WTC11 (cell line): ENCODE measurements at regions not wholly inside any gene's neighbourhood (a gene's known extent, or its start where the extent isn't known, plus 50 kb on each side); places are given as distances from the start of the nearest gene placed in this dataset.

Experiments used
- ATAC-seq: fragments of 200-7000 bp; cut with Tn5 transposase; 2 replicates; pipeline ENCODE4 v1.10.0; 2021; ENCODE audit warnings: mild to moderate bottlenecking, moderate library complexity
- CTCF ChIA-PET: fragments of 300-600 bp; sonication (Branson Sonifier 250); formaldehyde crosslinking; loops from one replicate; lab custom pipeline; 2021; ENCODE audit warnings: antibody characterized with exemption; lab: Charles Lee
- POLR2A ChIA-PET: fragments of 350-600 bp; sonication (Branson Sonifier 250); formaldehyde crosslinking; loops from one replicate; lab custom pipeline; 2021; ENCODE audit warnings: antibody characterized with exemption; lab: Charles Lee
- DNase-seq: peaks from one replicate; pipeline ENCODE4 v3.0.0; 2021; ENCODE audit warnings: low spot score
- H3K27ac Mint-ChIP-seq: 2 replicates; pipeline ENCODE4 v1.8.0; 2021; ENCODE audit warnings: mixed read lengths
- H3K27me3 Mint-ChIP-seq: 2 replicates; pipeline ENCODE4 v1.8.0; 2021; ENCODE audit warnings: low read depth, mild to moderate bottlenecking, moderate library complexity, mixed read lengths
- H3K36me3 Mint-ChIP-seq: 2 replicates; pipeline ENCODE4 v1.8.0; 2021; ENCODE audit warnings: mixed read lengths
- H3K4me1 Mint-ChIP-seq: 2 replicates; pipeline ENCODE4 v1.8.0; 2022; ENCODE audit warnings: mixed read lengths
- H3K4me3 Mint-ChIP-seq: 2 replicates; pipeline ENCODE4 v1.8.0; 2021; ENCODE audit warnings: mild to moderate bottlenecking, moderate library complexity, mixed read lengths
- H3K9me3 Mint-ChIP-seq: 2 replicates; pipeline ENCODE4 v1.8.0; 2021; ENCODE audit warnings: mixed read lengths
- ATF1 ChIP-seq: sonication (generic); formaldehyde crosslinking; IDR thresholded peaks from 2 replicates; pipeline ENCODE4 v1.8.1; 2023; ENCODE audit warnings: mild to moderate bottlenecking, moderate library complexity, missing genetic modification reagents
- CBFB ChIP-seq: sonication (generic); formaldehyde crosslinking; IDR thresholded peaks from 2 replicates; pipeline ENCODE4 v1.8.1; 2022; ENCODE audit warnings: mild to moderate bottlenecking, low read depth, missing genetic modification reagents
- ELF4 ChIP-seq: sonication (generic); formaldehyde crosslinking; IDR thresholded peaks from 2 replicates; pipeline ENCODE4 v1.8.1; 2022; ENCODE audit warnings: low read depth, mild to moderate bottlenecking, moderate library complexity, missing genetic modification reagents
- ESRRA ChIP-seq: sonication (generic); formaldehyde crosslinking; IDR thresholded peaks from 2 replicates; pipeline ENCODE4 v1.8.1; 2022; ENCODE audit warnings: mild to moderate bottlenecking, missing genetic modification reagents, borderline replicate concordance
- ETV6 ChIP-seq: sonication (generic); formaldehyde crosslinking; IDR thresholded peaks from 2 replicates; pipeline ENCODE4 v1.8.1; 2022; ENCODE audit warnings: mild to moderate bottlenecking, missing genetic modification reagents
- JAZF1 ChIP-seq: fragments of 250-450 bp; sonication (Bioruptor Pico); IDR thresholded peaks from 2 replicates; pipeline ENCODE4 v1.9.0; 2021; ENCODE audit warnings: moderate library complexity, mild to moderate bottlenecking, inconsistent platforms
- NR1H2 ChIP-seq: sonication (generic); formaldehyde crosslinking; IDR thresholded peaks from 2 replicates; pipeline ENCODE4 v1.9.0; 2021; ENCODE audit warnings: mild to moderate bottlenecking, moderate library complexity, missing genetic modification reagents
- OVOL2 ChIP-seq: fragments of 250-450 bp; sonication (Bioruptor Pico); IDR thresholded peaks from 2 replicates; pipeline ENCODE4 v1.9.0; 2021; ENCODE audit warnings: mild to moderate bottlenecking, borderline replicate concordance
- RELA ChIP-seq: sonication (generic); formaldehyde crosslinking; IDR thresholded peaks from 2 replicates; pipeline ENCODE4 v1.8.1; 2022; ENCODE audit warnings: missing genetic modification reagents, mild to moderate bottlenecking, borderline replicate concordance
- ZNF317 ChIP-seq: sonication (generic); formaldehyde crosslinking; IDR thresholded peaks from 2 replicates; pipeline ENCODE4 v1.8.1; 2023; ENCODE audit warnings: low read depth, mild to moderate bottlenecking, moderate library complexity, missing genetic modification reagents, borderline replicate concordance
- ZNF671 ChIP-seq: fragments of 250-450 bp; sonication (Bioruptor Pico); IDR thresholded peaks from 2 replicates; pipeline ENCODE4 v1.8.0; 2021; ENCODE audit warnings: mild to moderate bottlenecking
- TF ChIP-seq, protein P1 (sequence below): sonication (generic); formaldehyde crosslinking; IDR thresholded peaks from 2 replicates; pipeline ENCODE4 v1.8.0; 2023; ENCODE audit warnings: mild to moderate bottlenecking, missing genetic modification reagents
- TF ChIP-seq, protein P2 (sequence below): fragments of 250-450 bp; sonication (Bioruptor Pico); IDR thresholded peaks from 2 replicates; pipeline ENCODE4 v1.9.0; 2021; ENCODE audit warnings: mild to moderate bottlenecking
- TF ChIP-seq, protein P3 (sequence below): sonication (generic); formaldehyde crosslinking; IDR thresholded peaks from 2 replicates; pipeline ENCODE4 v1.8.1; 2022; ENCODE audit warnings: low read depth, missing genetic modification reagents, borderline replicate concordance
- TF ChIP-seq, protein P4 (sequence below): fragments of 250-450 bp; sonication (Bioruptor Pico); IDR thresholded peaks from 2 replicates; pipeline ENCODE4 v1.9.0; 2021; ENCODE audit warnings: mild to moderate bottlenecking, borderline replicate concordance
- TF ChIP-seq, protein P5 (sequence below): fragments of 250-450 bp; sonication (Bioruptor Pico); IDR thresholded peaks from 2 replicates; pipeline ENCODE4 v2.1.2; 2022; ENCODE audit warnings: mild to moderate bottlenecking, moderate library complexity
- TF ChIP-seq, protein P6 (sequence below): sonication (generic); formaldehyde crosslinking; IDR thresholded peaks from 2 replicates; pipeline ENCODE4 v1.8.0; 2022; ENCODE audit warnings: mild to moderate bottlenecking, missing genetic modification reagents
- TF ChIP-seq, protein P7 (sequence below): sonication (generic); formaldehyde crosslinking; IDR thresholded peaks from 2 replicates; pipeline ENCODE4 v1.8.1; 2022; ENCODE audit warnings: mild to moderate bottlenecking, moderate library complexity, missing genetic modification reagents

DNA sequence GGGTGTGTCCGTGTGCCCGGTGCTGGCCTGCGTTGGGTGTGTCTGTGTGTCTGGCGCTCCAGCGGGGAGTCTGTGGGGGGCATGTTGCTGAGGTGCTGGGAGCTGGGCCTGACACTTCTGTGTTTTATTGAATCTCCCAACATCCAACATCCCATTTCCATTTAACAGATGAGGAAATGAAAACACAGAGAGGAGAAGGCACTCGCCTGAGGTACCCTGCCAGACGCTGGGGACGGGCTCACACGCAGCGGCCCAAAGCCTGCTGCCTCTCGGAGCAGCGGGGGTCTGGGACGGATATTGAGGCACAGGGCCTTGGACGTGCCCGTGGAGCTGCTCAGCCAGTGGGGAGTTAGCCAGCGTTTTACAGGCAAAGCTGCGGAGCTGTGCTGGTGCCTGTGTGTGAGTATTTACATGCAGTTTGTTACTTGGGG lies 133.9 kb downstream of the DNAJB6 start:
- Mint-ChIP-seq H3K36me3 (peaks cover 29% of the 10 kb centered on the region), H3K27me3 (peaks cover 31% of the 10 kb centered on the region), H3K4me3 (no peak overlapping the region), H3K27ac (no peak overlapping the region), H3K4me1 (no peaks in the 10 kb centered on the region), H3K9me3 (peaks cover 33% of the 10 kb centered on the region)
- ATAC-seq (no peak), DNase-seq (no peak)
- ChIA-PET CTCF (no interaction called here), POLR2A (no interaction called here)
- TF ChIP-seq, protein P1, sequence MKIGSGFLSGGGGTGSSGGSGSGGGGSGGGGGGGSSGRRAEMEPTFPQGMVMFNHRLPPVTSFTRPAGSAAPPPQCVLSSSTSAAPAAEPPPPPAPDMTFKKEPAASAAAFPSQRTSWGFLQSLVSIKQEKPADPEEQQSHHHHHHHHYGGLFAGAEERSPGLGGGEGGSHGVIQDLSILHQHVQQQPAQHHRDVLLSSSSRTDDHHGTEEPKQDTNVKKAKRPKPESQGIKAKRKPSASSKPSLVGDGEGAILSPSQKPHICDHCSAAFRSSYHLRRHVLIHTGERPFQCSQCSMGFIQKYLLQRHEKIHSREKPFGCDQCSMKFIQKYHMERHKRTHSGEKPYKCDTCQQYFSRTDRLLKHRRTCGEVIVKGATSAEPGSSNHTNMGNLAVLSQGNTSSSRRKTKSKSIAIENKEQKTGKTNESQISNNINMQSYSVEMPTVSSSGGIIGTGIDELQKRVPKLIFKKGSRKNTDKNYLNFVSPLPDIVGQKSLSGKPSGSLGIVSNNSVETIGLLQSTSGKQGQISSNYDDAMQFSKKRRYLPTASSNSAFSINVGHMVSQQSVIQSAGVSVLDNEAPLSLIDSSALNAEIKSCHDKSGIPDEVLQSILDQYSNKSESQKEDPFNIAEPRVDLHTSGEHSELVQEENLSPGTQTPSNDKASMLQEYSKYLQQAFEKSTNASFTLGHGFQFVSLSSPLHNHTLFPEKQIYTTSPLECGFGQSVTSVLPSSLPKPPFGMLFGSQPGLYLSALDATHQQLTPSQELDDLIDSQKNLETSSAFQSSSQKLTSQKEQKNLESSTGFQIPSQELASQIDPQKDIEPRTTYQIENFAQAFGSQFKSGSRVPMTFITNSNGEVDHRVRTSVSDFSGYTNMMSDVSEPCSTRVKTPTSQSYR, result no peak
- TF ChIP-seq CBFB (CRISPR knock-in tag) (no peak), ATF1 (CRISPR knock-in tag) (no peak), JAZF1 (CRISPR knock-in tag) (no peak), ZNF671 (CRISPR knock-in tag) (no peak), ELF4 (no peak), NR1H2 (CRISPR knock-in tag) (no peak), RELA (CRISPR knock-in tag) (no peak), OVOL2 (CRISPR knock-in tag) (no peak), ETV6 (CRISPR knock-in tag) (no peak), ZNF317 (CRISPR knock-in tag) (no peak), ESRRA (CRISPR knock-in tag) (no peak)
- TF ChIP-seq, protein P2, sequence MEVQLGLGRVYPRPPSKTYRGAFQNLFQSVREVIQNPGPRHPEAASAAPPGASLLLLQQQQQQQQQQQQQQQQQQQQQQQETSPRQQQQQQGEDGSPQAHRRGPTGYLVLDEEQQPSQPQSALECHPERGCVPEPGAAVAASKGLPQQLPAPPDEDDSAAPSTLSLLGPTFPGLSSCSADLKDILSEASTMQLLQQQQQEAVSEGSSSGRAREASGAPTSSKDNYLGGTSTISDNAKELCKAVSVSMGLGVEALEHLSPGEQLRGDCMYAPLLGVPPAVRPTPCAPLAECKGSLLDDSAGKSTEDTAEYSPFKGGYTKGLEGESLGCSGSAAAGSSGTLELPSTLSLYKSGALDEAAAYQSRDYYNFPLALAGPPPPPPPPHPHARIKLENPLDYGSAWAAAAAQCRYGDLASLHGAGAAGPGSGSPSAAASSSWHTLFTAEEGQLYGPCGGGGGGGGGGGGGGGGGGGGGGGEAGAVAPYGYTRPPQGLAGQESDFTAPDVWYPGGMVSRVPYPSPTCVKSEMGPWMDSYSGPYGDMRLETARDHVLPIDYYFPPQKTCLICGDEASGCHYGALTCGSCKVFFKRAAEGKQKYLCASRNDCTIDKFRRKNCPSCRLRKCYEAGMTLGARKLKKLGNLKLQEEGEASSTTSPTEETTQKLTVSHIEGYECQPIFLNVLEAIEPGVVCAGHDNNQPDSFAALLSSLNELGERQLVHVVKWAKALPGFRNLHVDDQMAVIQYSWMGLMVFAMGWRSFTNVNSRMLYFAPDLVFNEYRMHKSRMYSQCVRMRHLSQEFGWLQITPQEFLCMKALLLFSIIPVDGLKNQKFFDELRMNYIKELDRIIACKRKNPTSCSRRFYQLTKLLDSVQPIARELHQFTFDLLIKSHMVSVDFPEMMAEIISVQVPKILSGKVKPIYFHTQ (CRISPR knock-in tag), result no peak
- TF ChIP-seq, protein P3, sequence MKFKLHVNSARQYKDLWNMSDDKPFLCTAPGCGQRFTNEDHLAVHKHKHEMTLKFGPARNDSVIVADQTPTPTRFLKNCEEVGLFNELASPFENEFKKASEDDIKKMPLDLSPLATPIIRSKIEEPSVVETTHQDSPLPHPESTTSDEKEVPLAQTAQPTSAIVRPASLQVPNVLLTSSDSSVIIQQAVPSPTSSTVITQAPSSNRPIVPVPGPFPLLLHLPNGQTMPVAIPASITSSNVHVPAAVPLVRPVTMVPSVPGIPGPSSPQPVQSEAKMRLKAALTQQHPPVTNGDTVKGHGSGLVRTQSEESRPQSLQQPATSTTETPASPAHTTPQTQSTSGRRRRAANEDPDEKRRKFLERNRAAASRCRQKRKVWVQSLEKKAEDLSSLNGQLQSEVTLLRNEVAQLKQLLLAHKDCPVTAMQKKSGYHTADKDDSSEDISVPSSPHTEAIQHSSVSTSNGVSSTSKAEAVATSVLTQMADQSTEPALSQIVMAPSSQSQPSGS, result no peak
- TF ChIP-seq, protein P4, sequence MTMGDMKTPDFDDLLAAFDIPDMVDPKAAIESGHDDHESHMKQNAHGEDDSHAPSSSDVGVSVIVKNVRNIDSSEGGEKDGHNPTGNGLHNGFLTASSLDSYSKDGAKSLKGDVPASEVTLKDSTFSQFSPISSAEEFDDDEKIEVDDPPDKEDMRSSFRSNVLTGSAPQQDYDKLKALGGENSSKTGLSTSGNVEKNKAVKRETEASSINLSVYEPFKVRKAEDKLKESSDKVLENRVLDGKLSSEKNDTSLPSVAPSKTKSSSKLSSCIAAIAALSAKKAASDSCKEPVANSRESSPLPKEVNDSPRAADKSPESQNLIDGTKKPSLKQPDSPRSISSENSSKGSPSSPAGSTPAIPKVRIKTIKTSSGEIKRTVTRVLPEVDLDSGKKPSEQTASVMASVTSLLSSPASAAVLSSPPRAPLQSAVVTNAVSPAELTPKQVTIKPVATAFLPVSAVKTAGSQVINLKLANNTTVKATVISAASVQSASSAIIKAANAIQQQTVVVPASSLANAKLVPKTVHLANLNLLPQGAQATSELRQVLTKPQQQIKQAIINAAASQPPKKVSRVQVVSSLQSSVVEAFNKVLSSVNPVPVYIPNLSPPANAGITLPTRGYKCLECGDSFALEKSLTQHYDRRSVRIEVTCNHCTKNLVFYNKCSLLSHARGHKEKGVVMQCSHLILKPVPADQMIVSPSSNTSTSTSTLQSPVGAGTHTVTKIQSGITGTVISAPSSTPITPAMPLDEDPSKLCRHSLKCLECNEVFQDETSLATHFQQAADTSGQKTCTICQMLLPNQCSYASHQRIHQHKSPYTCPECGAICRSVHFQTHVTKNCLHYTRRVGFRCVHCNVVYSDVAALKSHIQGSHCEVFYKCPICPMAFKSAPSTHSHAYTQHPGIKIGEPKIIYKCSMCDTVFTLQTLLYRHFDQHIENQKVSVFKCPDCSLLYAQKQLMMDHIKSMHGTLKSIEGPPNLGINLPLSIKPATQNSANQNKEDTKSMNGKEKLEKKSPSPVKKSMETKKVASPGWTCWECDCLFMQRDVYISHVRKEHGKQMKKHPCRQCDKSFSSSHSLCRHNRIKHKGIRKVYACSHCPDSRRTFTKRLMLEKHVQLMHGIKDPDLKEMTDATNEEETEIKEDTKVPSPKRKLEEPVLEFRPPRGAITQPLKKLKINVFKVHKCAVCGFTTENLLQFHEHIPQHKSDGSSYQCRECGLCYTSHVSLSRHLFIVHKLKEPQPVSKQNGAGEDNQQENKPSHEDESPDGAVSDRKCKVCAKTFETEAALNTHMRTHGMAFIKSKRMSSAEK (CRISPR knock-in tag), result no peak
- TF ChIP-seq, protein P5, sequence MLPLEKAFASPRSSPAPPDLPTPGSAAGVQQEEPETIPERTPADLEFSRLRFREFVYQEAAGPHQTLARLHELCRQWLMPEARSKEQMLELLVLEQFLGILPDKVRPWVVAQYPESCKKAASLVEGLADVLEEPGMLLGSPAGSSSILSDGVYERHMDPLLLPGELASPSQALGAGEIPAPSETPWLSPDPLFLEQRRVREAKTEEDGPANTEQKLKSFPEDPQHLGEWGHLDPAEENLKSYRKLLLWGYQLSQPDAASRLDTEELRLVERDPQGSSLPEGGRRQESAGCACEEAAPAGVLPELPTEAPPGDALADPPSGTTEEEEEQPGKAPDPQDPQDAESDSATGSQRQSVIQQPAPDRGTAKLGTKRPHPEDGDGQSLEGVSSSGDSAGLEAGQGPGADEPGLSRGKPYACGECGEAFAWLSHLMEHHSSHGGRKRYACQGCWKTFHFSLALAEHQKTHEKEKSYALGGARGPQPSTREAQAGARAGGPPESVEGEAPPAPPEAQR (CRISPR knock-in tag), result no peak
- TF ChIP-seq, protein P6, sequence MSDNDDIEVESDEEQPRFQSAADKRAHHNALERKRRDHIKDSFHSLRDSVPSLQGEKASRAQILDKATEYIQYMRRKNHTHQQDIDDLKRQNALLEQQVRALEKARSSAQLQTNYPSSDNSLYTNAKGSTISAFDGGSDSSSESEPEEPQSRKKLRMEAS (CRISPR knock-in tag), result no peak
- TF ChIP-seq, protein P7, sequence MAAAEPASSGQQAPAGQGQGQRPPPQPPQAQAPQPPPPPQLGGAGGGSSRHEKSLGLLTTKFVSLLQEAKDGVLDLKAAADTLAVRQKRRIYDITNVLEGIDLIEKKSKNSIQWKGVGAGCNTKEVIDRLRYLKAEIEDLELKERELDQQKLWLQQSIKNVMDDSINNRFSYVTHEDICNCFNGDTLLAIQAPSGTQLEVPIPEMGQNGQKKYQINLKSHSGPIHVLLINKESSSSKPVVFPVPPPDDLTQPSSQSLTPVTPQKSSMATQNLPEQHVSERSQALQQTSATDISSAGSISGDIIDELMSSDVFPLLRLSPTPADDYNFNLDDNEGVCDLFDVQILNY (CRISPR knock-in tag), result no peak
